OCI-LY3 (cell line): ENCODE measurements at regions not wholly inside any gene's neighbourhood (a gene's known extent, or its start where the extent isn't known, plus 50 kb on each side); places are given as distances from the start of the nearest gene placed in this dataset.

Source experiments
- H2AFZ ChIP-seq: fragments of 200-600, 300-600 bp; shearing (Covaris generic); 2 replicates; pipeline ENCODE4 v1.6.0; 2014; ENCODE audit warnings: antibody characterized with exemption, low read depth, low read length
- H3K27ac ChIP-seq: fragments of 200-600, 300-600 bp; sonication (generic); 2 replicates; pipeline ENCODE4 v1.5.1; 2014; ENCODE audit warnings: mild to moderate bottlenecking, low read length, moderate library complexity, mixed read lengths
- H3K27me3 ChIP-seq: fragments of 200-600, 300-600 bp; sonication (generic); 2 replicates; pipeline ENCODE4 v1.6.1; 2014; ENCODE audit warnings: low read depth, low read length, mixed read lengths
- H3K36me3 ChIP-seq: fragments of 200-600, 300-600 bp; sonication (generic); replicated peaks from 2 replicates; pipeline ENCODE3; 2014; ENCODE audit warnings: low read depth, low read length, mixed read lengths
- H3K4me1 ChIP-seq: fragments of 300-600, 200-600 bp; sonication (generic); 2 replicates; pipeline ENCODE4 v1.6.1; 2014; ENCODE audit warnings: low read length, mixed read lengths
- H3K4me2 ChIP-seq: fragments of 200-600, 300-600 bp; sonication (generic); 2 replicates; pipeline ENCODE4 v1.6.1; 2014; ENCODE audit warnings: low read length, mixed read lengths
- H3K4me3 ChIP-seq: fragments of 300-600, 200-600 bp; sonication (generic); 2 replicates; pipeline ENCODE4 v1.5.1; 2014; ENCODE audit warnings: antibody characterized with exemption, mild to moderate bottlenecking, low read length, moderate library complexity
- H3K79me2 ChIP-seq: fragments of 300-600, 200-600 bp; shearing (Covaris generic); 2 replicates; pipeline ENCODE4 v1.6.1; 2014; ENCODE audit warnings: mild to moderate bottlenecking, low read length, mixed read lengths
- H3K9ac ChIP-seq: fragments of 300-600, 200-600 bp; shearing (Covaris generic); 2 replicates; pipeline ENCODE4 v1.6.0; 2014; ENCODE audit warnings: mild to moderate bottlenecking, low read length, moderate library complexity
- H3K9me3 ChIP-seq: fragments of 200-600, 300-600 bp; shearing (Covaris generic); 2 replicates; pipeline ENCODE4 v1.6.1; 2014; ENCODE audit warnings: low read length, mixed read lengths; ENCODE audit not compliant: insufficient read depth
- H4K20me1 ChIP-seq: fragments of 200-600, 300-600 bp; sonication (generic); 2 replicates; pipeline ENCODE4 v1.6.1; 2016; ENCODE audit warnings: low read length, mixed read lengths; ENCODE audit not compliant: insufficient read depth
- EZH2phosphoT487 ChIP-seq: fragments of 200-600 bp; shearing (Covaris generic); IDR thresholded peaks from 2 replicates; pipeline ENCODE4 v1.6.1; 2018; ENCODE audit warnings: antibody characterized with exemption, mixed run types, low read depth
- TF ChIP-seq, protein P1 (sequence below): fragments of 200-600, 300-600 bp; sonication (generic); IDR thresholded peaks from 2 replicates; pipeline ENCODE4 v1.5.1; 2014; ENCODE audit warnings: antibody characterized with exemption, low read length, low read depth

DNA sequence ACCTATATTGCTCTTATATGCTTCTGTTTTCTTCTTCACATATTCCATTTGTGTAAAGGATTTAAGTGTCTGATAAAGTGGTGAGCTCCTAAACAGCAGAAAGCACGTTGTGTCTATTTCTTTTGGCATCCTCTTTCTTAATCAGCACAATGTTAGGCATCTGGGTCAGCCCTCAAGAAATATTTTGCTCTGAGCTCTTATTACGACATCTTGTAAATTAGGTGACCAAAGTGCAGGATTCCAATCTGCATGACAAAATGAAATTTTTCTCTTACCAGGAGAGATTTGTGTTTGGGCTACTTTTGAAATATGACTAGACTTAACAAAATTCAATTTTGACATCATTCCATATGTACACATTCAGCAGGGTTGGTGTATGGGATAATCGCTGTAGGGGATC lies 210.0 kb upstream of the IGFBP7 start:
- no peak for TF ChIP-seq EZH2phosphoT487
- TF ChIP-seq, protein P1, sequence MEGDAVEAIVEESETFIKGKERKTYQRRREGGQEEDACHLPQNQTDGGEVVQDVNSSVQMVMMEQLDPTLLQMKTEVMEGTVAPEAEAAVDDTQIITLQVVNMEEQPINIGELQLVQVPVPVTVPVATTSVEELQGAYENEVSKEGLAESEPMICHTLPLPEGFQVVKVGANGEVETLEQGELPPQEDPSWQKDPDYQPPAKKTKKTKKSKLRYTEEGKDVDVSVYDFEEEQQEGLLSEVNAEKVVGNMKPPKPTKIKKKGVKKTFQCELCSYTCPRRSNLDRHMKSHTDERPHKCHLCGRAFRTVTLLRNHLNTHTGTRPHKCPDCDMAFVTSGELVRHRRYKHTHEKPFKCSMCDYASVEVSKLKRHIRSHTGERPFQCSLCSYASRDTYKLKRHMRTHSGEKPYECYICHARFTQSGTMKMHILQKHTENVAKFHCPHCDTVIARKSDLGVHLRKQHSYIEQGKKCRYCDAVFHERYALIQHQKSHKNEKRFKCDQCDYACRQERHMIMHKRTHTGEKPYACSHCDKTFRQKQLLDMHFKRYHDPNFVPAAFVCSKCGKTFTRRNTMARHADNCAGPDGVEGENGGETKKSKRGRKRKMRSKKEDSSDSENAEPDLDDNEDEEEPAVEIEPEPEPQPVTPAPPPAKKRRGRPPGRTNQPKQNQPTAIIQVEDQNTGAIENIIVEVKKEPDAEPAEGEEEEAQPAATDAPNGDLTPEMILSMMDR = no peak
- no peak overlapping the region for H2AFZ ChIP-seq
- no peak overlapping the region for H3K4me2 ChIP-seq

DNA sequence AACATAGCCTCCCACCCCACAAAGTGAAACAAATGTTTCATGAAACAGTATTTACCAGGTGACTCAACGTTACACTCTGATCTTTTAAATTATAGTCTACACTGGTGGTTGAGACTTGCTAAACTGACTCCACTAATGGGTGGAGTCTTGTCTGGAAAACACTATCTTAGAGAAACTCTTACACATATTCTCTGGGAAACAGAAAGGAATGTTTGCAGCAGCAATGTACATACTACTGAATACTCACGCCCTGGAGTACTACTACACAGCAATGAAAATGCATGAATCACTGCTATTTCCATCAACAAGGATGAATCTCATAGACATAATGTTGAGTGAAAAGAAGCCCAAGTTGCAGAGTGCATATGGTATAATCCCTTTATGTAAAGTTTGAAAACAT lies 208.5 kb upstream of the IGFBP7 start:
- no peaks in the 10 kb centered on the region for H3K27me3 ChIP-seq
- no peaks in the 10 kb centered on the region for H3K9me3 ChIP-seq
- peaks cover 6% of the 10 kb centered on the region for H3K4me1 ChIP-seq
- H4K20me1 ChIP-seq = no peaks in the 10 kb centered on the region
- H3K9ac ChIP-seq = no peak overlapping the region
- no peak for TF ChIP-seq EZH2phosphoT487
- TF ChIP-seq, protein P1 = no peak
- H2AFZ ChIP-seq = no peak overlapping the region
- H3K79me2 ChIP-seq = no peaks in the 10 kb centered on the region
- H3K36me3 ChIP-seq = no peaks in the 10 kb centered on the region
- no peak overlapping the region for H3K4me3 ChIP-seq
- H3K27ac ChIP-seq = no peak overlapping the region
- no peak overlapping the region for H3K4me2 ChIP-seq

More for the DNA sequence above, 210.0 kb upstream of the IGFBP7 start:
- H3K4me1 ChIP-seq = peaks cover 6% of the 10 kb centered on the region
- H3K27ac ChIP-seq = no peak overlapping the region
- H3K9me3 ChIP-seq = no peaks in the 10 kb centered on the region
- H3K79me2 ChIP-seq = no peaks in the 10 kb centered on the region
- no peaks in the 10 kb centered on the region for H3K27me3 ChIP-seq
- H3K4me3 ChIP-seq = no peak overlapping the region
- H3K9ac ChIP-seq = no peak overlapping the region
- no peaks in the 10 kb centered on the region for H3K36me3 ChIP-seq
- H4K20me1 ChIP-seq = no peaks in the 10 kb centered on the region

DNA sequence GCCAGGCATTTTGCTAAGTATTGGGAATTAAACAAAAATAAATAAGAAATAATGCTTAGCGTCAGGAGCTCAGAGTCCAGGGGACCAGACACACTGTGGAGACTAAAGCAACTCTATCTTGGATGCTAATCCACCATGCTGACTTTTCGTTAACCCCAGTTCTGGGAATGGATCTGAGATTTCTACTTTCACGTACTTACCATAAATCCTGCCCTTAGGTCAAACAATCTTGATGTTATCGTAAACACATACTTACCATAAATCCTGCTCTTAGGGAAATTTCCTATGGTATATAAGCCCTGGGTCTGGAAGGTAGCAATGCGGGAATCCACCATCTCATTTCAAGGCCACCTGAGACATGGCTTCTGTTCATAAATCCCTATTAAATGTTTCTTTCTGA lies 204.5 kb upstream of the IGFBP7 start:
- H3K4me2 ChIP-seq = no peak overlapping the region
- H3K9me3 ChIP-seq = no peaks in the 10 kb centered on the region
- no peak overlapping the region for H3K4me3 ChIP-seq
- H3K9ac ChIP-seq = no peak overlapping the region
- no peak overlapping the region for H2AFZ ChIP-seq
- TF ChIP-seq, protein P1 = no peak
- TF ChIP-seq EZH2phosphoT487 = no peak
- no peaks in the 10 kb centered on the region for H3K36me3 ChIP-seq
- no peak overlapping the region for H3K27ac ChIP-seq
- H3K79me2 ChIP-seq = no peaks in the 10 kb centered on the region
- H4K20me1 ChIP-seq = no peaks in the 10 kb centered on the region
- no peaks in the 10 kb centered on the region for H3K27me3 ChIP-seq
- H3K4me1 ChIP-seq = no peaks in the 10 kb centered on the region

DNA sequence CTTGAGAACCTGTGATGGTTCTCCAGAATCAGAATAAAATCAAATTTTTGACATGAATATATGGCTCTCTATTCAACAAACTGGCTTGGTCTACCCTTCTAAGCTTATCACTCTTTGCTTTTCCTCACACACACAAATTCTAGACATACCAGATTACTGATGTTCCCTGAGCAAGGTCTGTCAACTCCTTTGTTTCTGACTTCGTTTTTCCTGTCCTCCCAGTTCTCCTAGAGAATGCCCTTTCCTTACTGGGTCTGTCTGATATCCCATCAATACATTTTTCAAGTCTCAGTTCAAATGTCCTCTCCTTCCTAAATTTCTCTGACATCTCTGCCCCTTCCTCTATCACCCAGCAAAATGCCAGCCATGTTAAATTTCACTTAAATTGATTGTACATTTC lies 202.1 kb upstream of the IGFBP7 start:
- Histone ChIP-seq H4K20me1 (no peaks in the 10 kb centered on the region), H3K79me2 (no peaks in the 10 kb centered on the region), H3K4me1 (no peaks in the 10 kb centered on the region), H3K36me3 (no peaks in the 10 kb centered on the region), H3K27me3 (no peaks in the 10 kb centered on the region), H2AFZ (no peak overlapping the region), H3K9me3 (no peaks in the 10 kb centered on the region), H3K9ac (no peak overlapping the region), H3K27ac (no peak overlapping the region), H3K4me3 (no peak overlapping the region), H3K4me2 (no peak overlapping the region)
- no peak for TF ChIP-seq EZH2phosphoT487
- TF ChIP-seq, protein P1 = no peak
